CD4-positive, alpha-beta T cell treated with Interleukin-2 at 100 ng/mL for 4 hours (primary cell): ENCODE measurements at regions not wholly inside any gene's neighbourhood (a gene's known extent, or its start where the extent isn't known, plus 50 kb on each side); places are given as distances from the start of the nearest gene placed in this dataset.
"Not testable (repeated sequence)": the region's sequence is repeated elsewhere in the genome, so short reads cannot be mapped to it uniquely, and the experiment has no call there.

Source experiments
- DNase-seq: peaks from one replicate; pipeline ENCODE4 v3.0.0-alpha.2; 2020; ENCODE audit warnings: low spot score

DNA sequence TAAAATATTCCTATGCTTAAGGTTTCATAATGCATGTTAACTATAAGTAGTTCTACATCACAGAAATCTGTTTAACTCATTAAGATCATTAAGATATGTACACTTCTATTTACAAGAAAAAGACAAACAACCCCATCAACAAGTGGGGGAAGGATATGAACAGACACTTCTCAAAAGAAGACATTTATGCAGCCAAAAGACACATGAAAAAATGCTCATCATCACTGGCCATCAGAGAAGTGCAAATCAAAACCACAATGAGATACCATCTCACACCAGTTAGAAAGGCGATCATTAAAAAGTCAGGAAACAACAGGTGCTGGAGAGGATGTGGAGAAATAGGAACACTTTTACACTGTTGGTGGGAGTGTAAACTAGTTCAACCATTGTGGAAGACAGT lies 1084.3 kb downstream of the GATA3 start:
- DNase-seq, result not testable (repeated sequence)

DNA sequence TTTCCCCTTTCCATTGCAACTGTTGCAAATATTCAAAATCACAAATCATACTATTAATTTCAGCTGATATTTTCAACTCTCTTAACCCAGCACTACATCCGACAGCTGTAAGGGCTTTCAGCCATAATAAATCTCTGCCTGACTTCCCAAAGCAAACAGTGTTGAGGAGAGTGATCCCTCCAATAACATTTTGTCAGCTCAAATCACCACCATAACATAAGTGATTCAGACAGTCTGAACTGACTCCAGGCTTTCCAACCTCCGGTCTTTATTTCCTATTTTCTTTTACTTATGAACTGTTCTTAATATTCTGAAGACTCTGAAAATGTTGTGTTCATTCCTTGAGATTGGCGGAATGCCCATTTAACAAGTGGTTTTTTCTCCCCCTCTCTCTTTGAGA lies 1085.9 kb downstream of the GATA3 start:
- DNase-seq, result no peak

DNA sequence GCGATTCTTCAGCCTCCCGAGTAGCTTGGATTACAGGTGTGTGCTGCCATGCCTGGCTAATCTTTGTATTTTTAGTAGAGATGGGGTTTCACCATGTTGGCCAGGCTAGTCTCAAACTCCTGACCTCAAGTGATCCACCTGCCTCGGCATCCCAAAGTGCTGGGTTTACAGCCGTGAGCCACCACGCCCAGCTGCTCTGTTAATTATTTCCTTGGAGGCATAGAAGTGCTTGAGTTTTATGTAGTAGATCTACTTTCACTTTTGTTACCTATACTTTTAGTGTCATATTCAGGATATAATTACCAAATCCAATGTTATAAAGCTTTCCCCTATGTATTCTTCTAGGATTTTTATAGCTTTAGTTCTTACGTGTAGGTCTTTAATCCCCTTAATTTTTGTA lies 1093.0 kb downstream of the GATA3 start:
- DNase-seq, result no peak

- no peak for DNase-seq
These were observed 1094.6 kb downstream of the GATA3 start for GRCh38 chr10:9149134-9149533.

DNA sequence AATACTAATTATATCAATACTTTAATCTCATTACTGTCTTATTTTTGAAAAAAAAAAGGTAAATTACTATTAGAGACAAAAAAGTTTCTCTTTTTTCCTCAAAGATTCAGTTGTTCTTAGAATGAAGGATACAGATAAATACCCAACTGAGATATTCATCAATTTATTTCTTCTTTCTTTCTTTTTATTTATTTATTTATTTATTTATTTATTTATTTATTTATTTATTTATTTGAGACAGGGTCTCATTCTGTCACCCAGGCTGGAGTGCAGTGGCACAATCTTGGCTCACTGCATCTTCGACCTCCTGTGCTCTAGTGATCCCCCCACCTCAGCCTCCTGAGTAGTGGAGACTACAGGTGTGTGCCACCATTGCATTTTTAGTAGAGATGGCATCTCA lies 1098.6 kb downstream of the GATA3 start:
- DNase-seq, result not testable (repeated sequence)

- no peak for DNase-seq
These were observed 1103.2 kb downstream of the GATA3 start for GRCh38 chr10:9157656-9158055.

- no peak for DNase-seq
These were observed 1104.2 kb downstream of the GATA3 start for GRCh38 chr10:9158675-9159074.

GRCh38 chr10:9160275-9160674 lies 1105.8 kb downstream of the GATA3 start:
- DNase-seq, result no peak

- DNase-seq, result no peak
These were observed 1109.2 kb downstream of the GATA3 start for GRCh38 chr10:9163699-9164098.

GRCh38 chr10:9166770-9167169 lies 1112.3 kb downstream of the GATA3 start:
- DNase-seq, result no peak

- no peak for DNase-seq
These were observed 1117.8 kb downstream of the GATA3 start for GRCh38 chr10:9172276-9172675.

GRCh38 chr10:9175200-9175599 lies 1120.7 kb downstream of the GATA3 start:
- DNase-seq, result peak; percentile 2

GRCh38 chr10:9183197-9183880 lies 1128.9 kb downstream of the GATA3 start:
- not testable (repeated sequence) for DNase-seq

- DNase-seq, result no peak
These were observed 1133.7 kb downstream of the GATA3 start for GRCh38 chr10:9188022-9188810.

- no peak for DNase-seq
These were observed 1135.0 kb downstream of the GATA3 start for GRCh38 chr10:9189448-9189847.

DNA sequence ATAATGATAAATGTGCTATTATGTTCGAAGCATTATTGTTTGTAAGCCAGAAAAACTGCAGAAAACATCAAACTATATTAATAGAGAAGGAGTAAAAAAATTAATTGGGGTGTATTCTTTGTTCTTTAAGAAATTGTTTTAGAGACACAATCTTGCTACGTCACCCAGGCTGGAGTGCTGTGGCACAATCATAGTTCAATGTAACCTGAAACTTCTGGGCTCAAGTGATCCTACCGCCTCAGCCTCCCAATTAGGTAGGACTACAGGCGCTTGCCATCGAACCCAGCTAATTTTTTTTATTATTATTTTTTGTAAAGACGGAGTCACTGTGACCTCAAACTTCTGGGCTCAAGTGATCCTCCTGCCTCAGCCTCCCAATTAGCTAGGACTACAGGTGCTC lies 1138.6 kb downstream of the GATA3 start:
- DNase-seq, result no peak

- DNase-seq, result no peak
These were observed 1140.9 kb downstream of the GATA3 start for GRCh38 chr10:9195385-9195784.

DNA sequence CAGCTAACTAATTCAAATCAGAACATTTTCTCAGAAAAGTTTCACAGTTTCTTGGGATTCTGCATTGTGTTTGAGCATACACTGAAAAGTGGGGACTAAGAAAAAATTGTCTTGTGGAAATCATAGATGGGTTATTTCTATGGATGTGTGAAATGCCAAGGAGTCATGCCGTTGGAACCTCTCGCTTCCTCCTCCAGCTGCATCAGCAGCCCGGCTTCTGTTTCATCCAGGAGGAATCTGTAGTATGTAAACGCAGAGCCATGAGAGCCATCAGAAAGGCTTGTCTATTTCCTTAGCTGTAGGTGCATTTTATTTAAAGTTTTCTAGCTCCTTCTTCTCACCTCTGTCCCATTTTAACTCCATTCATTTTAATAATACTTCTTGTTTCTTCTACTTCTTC lies 1144.1 kb downstream of the GATA3 start:
- no peak for DNase-seq

DNA sequence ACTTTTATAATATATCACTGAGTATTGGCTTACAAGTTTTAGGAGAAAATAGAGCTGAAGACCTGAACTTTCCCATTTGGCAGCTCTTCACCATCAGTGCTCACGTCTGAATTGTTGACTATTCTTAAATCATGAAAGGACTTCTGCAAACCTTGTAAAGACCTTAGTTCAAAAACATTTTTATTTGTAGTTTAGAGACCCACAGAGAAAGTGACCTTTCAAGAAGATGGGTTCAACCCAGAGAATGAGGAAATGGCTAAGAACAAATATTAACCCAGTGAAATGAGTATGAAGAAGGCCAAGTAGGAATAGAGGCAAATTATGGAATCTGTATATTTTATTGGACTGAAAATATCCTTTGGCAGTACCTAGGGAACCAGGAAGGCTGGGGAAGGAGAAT lies 1151.1 kb downstream of the GATA3 start:
- DNase-seq, result no peak

DNA sequence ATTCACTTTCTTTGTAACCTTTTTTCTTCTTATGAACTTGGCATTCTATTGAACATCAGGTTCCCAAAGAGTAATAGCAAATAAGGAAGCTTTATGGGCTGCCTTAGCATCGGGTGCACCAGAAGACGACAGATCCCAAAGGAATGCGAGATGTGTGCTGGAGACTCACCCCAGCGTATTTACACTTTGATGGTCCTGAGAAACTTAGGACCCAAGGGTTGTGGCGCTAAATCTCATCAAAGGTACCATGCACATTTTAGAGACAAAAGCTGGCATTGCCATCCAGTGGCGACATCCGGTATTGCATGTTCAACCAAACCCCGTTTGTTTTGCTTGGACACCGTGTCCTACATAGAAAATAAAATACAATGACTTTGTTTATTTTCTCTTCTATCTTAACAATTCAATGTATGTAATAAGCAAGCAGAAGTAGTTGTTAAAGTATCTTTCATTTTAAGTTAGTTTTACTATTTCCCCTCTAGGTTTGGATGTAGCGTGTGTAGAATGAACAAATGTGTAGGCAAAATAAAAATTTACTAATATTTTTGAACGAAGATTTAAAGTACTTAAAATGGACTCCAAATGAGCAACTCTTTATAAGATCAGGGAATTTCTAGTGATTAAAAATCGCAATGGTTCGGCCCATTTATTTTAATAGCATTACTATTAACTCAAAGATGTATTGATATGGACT lies 1154.8 kb downstream of the GATA3 start:
- DNase-seq, result peak; percentile 78

GRCh38 chr10:9211228-9211627 lies 1156.7 kb downstream of the GATA3 start:
- DNase-seq, result no peak

DNA sequence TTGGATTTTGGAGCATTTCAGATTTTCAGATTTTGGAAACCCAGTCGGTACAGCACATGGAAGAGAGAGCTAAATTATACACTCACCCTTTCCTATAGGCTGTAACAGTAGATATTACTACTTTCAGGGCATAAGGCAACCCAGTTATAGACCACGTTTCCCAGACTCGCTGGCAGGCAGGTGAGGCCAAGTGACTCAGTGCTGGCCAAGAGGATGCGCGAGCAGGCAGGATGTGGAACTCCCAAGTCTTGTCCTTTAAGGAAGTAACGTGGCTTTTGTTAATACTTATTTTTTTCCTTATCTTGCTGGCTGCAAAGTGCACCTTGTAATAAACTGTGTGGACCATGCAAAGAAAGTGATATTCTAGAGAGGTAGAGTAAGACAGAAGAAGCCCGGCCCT lies 1160.1 kb downstream of the GATA3 start:
- DNase-seq, result no peak

- DNase-seq, result no peak
These were observed 1160.6 kb downstream of the GATA3 start for GRCh38 chr10:9215121-9215520.
